Neural cell (in vitro differentiated cells): ENCODE measurements at regions not wholly inside any gene's neighbourhood (a gene's known extent, or its start where the extent isn't known, plus 50 kb on each side); places are given as distances from the start of the nearest gene placed in this dataset.

Experiments
- H2AFZ ChIP-seq: fragments of 200-600, 300-800 bp; sonication (generic), shearing (Covaris generic); 2 replicates; pipeline ENCODE4 v1.6.0; 2014; ENCODE audit warnings: low read depth, mild to moderate bottlenecking, antibody characterized with exemption, low read length, moderate library complexity
- H3F3A ChIP-seq: fragments of 200-600 bp; shearing (Covaris generic); 2 replicates; pipeline ENCODE4 v1.6.1; 2016; ENCODE audit warnings: mild to moderate bottlenecking, moderate library complexity, mixed read lengths, antibody characterized with exemption, low read length; ENCODE audit not compliant: insufficient read depth, poor library complexity, severe bottlenecking
- H3K27ac ChIP-seq: fragments of 200-600, 300-800 bp; sonication (generic), shearing (Covaris generic); 2 replicates; pipeline ENCODE4 v1.5.1; 2014; ENCODE audit warnings: mild to moderate bottlenecking, low read length, moderate library complexity
- H3K27me3 ChIP-seq: fragments of 300-800, 200-600 bp; sonication (generic), shearing (Covaris generic); 2 replicates; pipeline ENCODE4 v1.6.0; 2014; ENCODE audit warnings: mild to moderate bottlenecking, low read depth, low read length, moderate library complexity; ENCODE audit not compliant: insufficient read depth
- H3K36me3 ChIP-seq: fragments of 300-800, 200-600 bp; sonication (generic), shearing (Covaris generic); 2 replicates; pipeline ENCODE4 v1.5.1; 2014; ENCODE audit warnings: mild to moderate bottlenecking, antibody characterized with exemption, low read length, moderate library complexity; ENCODE audit not compliant: insufficient read depth
- H3K4me2 ChIP-seq: fragments of 300-800, 200-600 bp; sonication (generic), shearing (Covaris generic); 2 replicates; pipeline ENCODE4 v1.6.0; 2014; ENCODE audit warnings: mild to moderate bottlenecking, low read length
- H3K4me3 ChIP-seq: fragments of 300-800, 200-600 bp; sonication (generic), shearing (Covaris generic); 2 replicates; pipeline ENCODE4 v1.5.1; 2014; ENCODE audit warnings: mild to moderate bottlenecking, low read length, moderate library complexity
- H3K79me2 ChIP-seq: fragments of 200-600 bp; shearing (Covaris generic); replicated peaks from 2 replicates; pipeline ENCODE4 v1.6.0; 2014; ENCODE audit warnings: mild to moderate bottlenecking, low read length, moderate library complexity; ENCODE audit not compliant: insufficient read depth
- H3K9ac ChIP-seq: fragments of 300-800, 200-600 bp; sonication (generic), shearing (Covaris generic); 2 replicates; pipeline ENCODE4 v1.6.1; 2016; ENCODE audit warnings: mild to moderate bottlenecking, low read length, mixed read lengths
- H3K9me2 ChIP-seq: fragments of 200-600 bp; shearing (Covaris generic); 2 replicates; pipeline ENCODE4 v1.6.1; 2016; ENCODE audit warnings: mild to moderate bottlenecking, low read length, mixed read lengths; ENCODE audit not compliant: insufficient read depth
- H3K9me3 ChIP-seq: fragments of 200-600, 300-800 bp; sonication (generic), shearing (Covaris generic); 2 replicates; pipeline ENCODE4 v1.6.1; 2016; ENCODE audit warnings: mild to moderate bottlenecking, mixed run types, low read length, moderate library complexity, mixed read lengths
- H4K20me1 ChIP-seq: fragments of 200-600 bp; shearing (Covaris generic); 2 replicates; pipeline ENCODE4 v1.6.1; 2016; ENCODE audit warnings: mild to moderate bottlenecking, mixed run types; ENCODE audit not compliant: insufficient read depth
- CTCF ChIP-seq: fragments of 450-650 bp; IDR thresholded peaks from 2 replicates; pipeline ENCODE4 v1.5.1; 2014; ENCODE audit warnings: antibody characterized with exemption, mild to moderate bottlenecking, moderate library complexity; ENCODE audit not compliant: poor library complexity, severe bottlenecking
- EP300 ChIP-seq: fragments of 450-650 bp; conservative IDR thresholded peaks from 2 replicates; pipeline ENCODE4 v1.6.1; 2014; ENCODE audit warnings: antibody characterized with exemption, mild to moderate bottlenecking, moderate library complexity; ENCODE audit not compliant: poor library complexity, severe bottlenecking
- EZH2 ChIP-seq: fragments of 200-600, 300-800 bp; shearing (Covaris generic), sonication (generic); IDR thresholded peaks from 2 replicates; pipeline ENCODE4 v1.6.1; 2014; ENCODE audit warnings: antibody characterized with exemption, low read length, borderline replicate concordance, mild to moderate bottlenecking; ENCODE audit not compliant: insufficient read depth, poor library complexity, severe bottlenecking
- MXI1 ChIP-seq: fragments of 450-650 bp; conservative IDR thresholded peaks from 2 replicates; pipeline ENCODE4 v1.6.1; 2014; ENCODE audit warnings: antibody characterized with exemption, mild to moderate bottlenecking; ENCODE audit not compliant: poor library complexity, severe bottlenecking
- POLR2AphosphoS5 ChIP-seq: IDR thresholded peaks from 2 replicates; pipeline ENCODE4 v1.6.1; 2012
- RAD21 ChIP-seq: fragments of 450-650 bp; conservative IDR thresholded peaks from 2 replicates; pipeline ENCODE4 v1.6.1; 2014; ENCODE audit warnings: antibody characterized with exemption, mild to moderate bottlenecking, moderate library complexity
- REST ChIP-seq: IDR thresholded peaks from 2 replicates; pipeline ENCODE4 v1.6.1; 2012; ENCODE audit warnings: borderline replicate concordance
- SMC3 ChIP-seq: fragments of 450-650 bp; conservative IDR thresholded peaks from 2 replicates; pipeline ENCODE4 v1.6.1; 2014; ENCODE audit warnings: antibody characterized with exemption, mild to moderate bottlenecking, moderate library complexity; ENCODE audit not compliant: poor library complexity
- TAF1 ChIP-seq: IDR thresholded peaks from 2 replicates; pipeline ENCODE4 v1.6.1; 2012; ENCODE audit warnings: low read depth

- Histone ChIP-seq H4K20me1 (no peaks in the 10 kb centered on the region), H3K27ac (no peak overlapping the region), H3K9me3 (no peaks in the 10 kb centered on the region), H3K79me2 (no peaks in the 10 kb centered on the region), H3K27me3 (no peaks in the 10 kb centered on the region), H3K9ac (no peak overlapping the region), H3K4me2 (no peak overlapping the region), H3K9me2 (no peaks in the 10 kb centered on the region), H3K36me3 (no peaks in the 10 kb centered on the region), H2AFZ (no peak overlapping the region), H3K4me3 (no peak overlapping the region), H3F3A (no peaks in the 10 kb centered on the region)
- TF ChIP-seq RAD21, result no peak
These were observed 275.8 kb upstream of the PRDM1 start for GRCh38 chr6:105810105-105810921.

GRCh38 chr6:105808571-105808970 lies 277.6 kb upstream of the PRDM1 start:
- Histone ChIP-seq H3K4me2 (no peak overlapping the region), H3K36me3 (no peaks in the 10 kb centered on the region), H4K20me1 (no peaks in the 10 kb centered on the region)

More at GRCh38 chr6:105808571-105808970, 277.6 kb upstream of the PRDM1 start:
- Histone ChIP-seq H3K27me3 (no peaks in the 10 kb centered on the region), H3K79me2 (no peaks in the 10 kb centered on the region), H3K9me3 (no peaks in the 10 kb centered on the region), H3F3A (no peaks in the 10 kb centered on the region), H3K27ac (no peak overlapping the region), H3K9me2 (no peaks in the 10 kb centered on the region), H3K9ac (no peak overlapping the region), H3K4me3 (no peak overlapping the region), H2AFZ (no peak overlapping the region)
- TF ChIP-seq EZH2 (no peak), EP300 (no peak), REST (no peak), POLR2AphosphoS5 (no peak), MXI1 (no peak), SMC3 (no peak), RAD21 (no peak), CTCF (no peak), TAF1 (no peak)
